ENCODE measurements at regions not wholly inside any gene's neighbourhood (a gene's known extent, or its start where the extent isn't known, plus 50 kb on each side); places are given as distances from the start of the nearest gene placed in this dataset.

- Histone ChIP-seq H3K4me2 (ENCODE audit: low read length) (no peak overlapping the region), H4K20me1 (ENCODE audit: insufficient read depth, low read length) (no peaks in the 10 kb centered on the region), H3K36me3 (ENCODE audit: insufficient read depth, low read length) (no peaks in the 10 kb centered on the region), H2AFZ (ENCODE audit: low read depth, low read length) (no peak overlapping the region), H3K27me3 (ENCODE audit: insufficient read depth, low read length) (no peaks in the 10 kb centered on the region), H3K4me3 (ENCODE audit: insufficient read depth, low read depth, low read length) (no peak overlapping the region), H3K9ac (ENCODE audit: low read length) (no peak overlapping the region), H3K9me3 (ENCODE audit: insufficient read depth, low read depth, low read length) (no peaks in the 10 kb centered on the region), H3K27ac (ENCODE audit: low read depth, low read length) (no peak overlapping the region), H3K4me1 (ENCODE audit: insufficient read depth, low read length) (peaks cover 4% of the 10 kb centered on the region), H3K79me2 (ENCODE audit: insufficient read depth, low read length) (no peaks in the 10 kb centered on the region)
- no peak for DNase-seq (ENCODE audit: low read depth)
- Mint-ChIP-seq H3K4me1 (ENCODE audit: low read depth, unreplicated experiment) (peaks cover 4% of the 10 kb centered on the region), H3K9me3 (ENCODE audit: unreplicated experiment) (no peaks in the 10 kb centered on the region), H3K4me3 (ENCODE audit: unreplicated experiment) (no peak overlapping the region), H3K27ac (ENCODE audit: unreplicated experiment) (no peak overlapping the region), H3K36me3 (ENCODE audit: low read depth, unreplicated experiment) (no peaks in the 10 kb centered on the region), H3K27me3 (ENCODE audit: low read depth, unreplicated experiment) (no peaks in the 10 kb centered on the region)
- TF ChIP-seq EZH2 (IDR thresholded peaks at IDR 0.05; ENCODE audit: insufficient read depth, low read length) (no peak), CTCF (IDR thresholded peaks at IDR 0.05; ENCODE audit: insufficient read depth, low read depth, low read length) (peak; percentile 22)
- FAIRE-seq: no peak
These were observed 128.2 kb upstream of the NFIB start for GRCh38 chr9:14441976-14442651.

- no peak overlapping the region for H3K4me3 Mint-ChIP-seq (ENCODE audit: unreplicated experiment)
- H3K27me3 ChIP-seq (ENCODE audit: insufficient read depth, low read length): no peaks in the 10 kb centered on the region
- H3K9ac ChIP-seq (ENCODE audit: low read length): no peak overlapping the region
- H2AFZ ChIP-seq (ENCODE audit: low read depth, low read length): no peak overlapping the region
- no peaks in the 10 kb centered on the region for H3K36me3 ChIP-seq (ENCODE audit: insufficient read depth, low read length)
- H4K20me1 ChIP-seq (ENCODE audit: insufficient read depth, low read length): no peaks in the 10 kb centered on the region
- no peaks in the 10 kb centered on the region for H3K9me3 ChIP-seq (ENCODE audit: insufficient read depth, low read depth, low read length)
- no peak overlapping the region for H3K27ac ChIP-seq (ENCODE audit: low read depth, low read length)
- no peak for DNase-seq (ENCODE audit: low read depth)
- no peaks in the 10 kb centered on the region for H3K79me2 ChIP-seq (ENCODE audit: insufficient read depth, low read length)
- H3K4me3 ChIP-seq (ENCODE audit: insufficient read depth, low read depth, low read length): no peak overlapping the region
- peaks cover 6% of the 10 kb centered on the region for H3K4me1 ChIP-seq (ENCODE audit: insufficient read depth, low read length)
- no peak for FAIRE-seq
- H3K27me3 Mint-ChIP-seq (ENCODE audit: low read depth, unreplicated experiment): no peaks in the 10 kb centered on the region
- H3K9me3 Mint-ChIP-seq (ENCODE audit: unreplicated experiment): no peaks in the 10 kb centered on the region
- TF ChIP-seq CTCF (IDR thresholded peaks at IDR 0.05; ENCODE audit: insufficient read depth, low read depth, low read length) (no peak), EZH2 (IDR thresholded peaks at IDR 0.05; ENCODE audit: insufficient read depth, low read length) (no peak)
- no peak overlapping the region for H3K27ac Mint-ChIP-seq (ENCODE audit: unreplicated experiment)
- H3K4me2 ChIP-seq (ENCODE audit: low read length): no peak overlapping the region
- H3K36me3 Mint-ChIP-seq (ENCODE audit: low read depth, unreplicated experiment): no peaks in the 10 kb centered on the region
- H3K4me1 Mint-ChIP-seq (ENCODE audit: low read depth, unreplicated experiment): peaks cover 8% of the 10 kb centered on the region
These were observed 127.2 kb upstream of the NFIB start for GRCh38 chr9:14441115-14441514.

GRCh38 chr9:14440062-14440461, 126.1 kb upstream of the NFIB start:
- no peaks in the 10 kb centered on the region for H3K27me3 Mint-ChIP-seq (ENCODE audit: low read depth, unreplicated experiment)
- H3K27ac Mint-ChIP-seq (ENCODE audit: unreplicated experiment): no peak overlapping the region
- Histone ChIP-seq H3K27me3 (ENCODE audit: insufficient read depth, low read length) (no peaks in the 10 kb centered on the region), H3K4me3 (ENCODE audit: insufficient read depth, low read depth, low read length) (no peak overlapping the region), H3K9me3 (ENCODE audit: insufficient read depth, low read depth, low read length) (no peaks in the 10 kb centered on the region), H3K79me2 (ENCODE audit: insufficient read depth, low read length) (no peaks in the 10 kb centered on the region), H2AFZ (ENCODE audit: low read depth, low read length) (no peak overlapping the region), H3K4me1 (ENCODE audit: insufficient read depth, low read length) (peaks cover 6% of the 10 kb centered on the region), H3K9ac (ENCODE audit: low read length) (no peak overlapping the region), H3K4me2 (ENCODE audit: low read length) (no peak overlapping the region), H3K27ac (ENCODE audit: low read depth, low read length) (no peak overlapping the region), H3K36me3 (ENCODE audit: insufficient read depth, low read length) (no peaks in the 10 kb centered on the region), H4K20me1 (ENCODE audit: insufficient read depth, low read length) (no peaks in the 10 kb centered on the region)
- no peak for TF ChIP-seq EZH2 (IDR thresholded peaks at IDR 0.05; ENCODE audit: insufficient read depth, low read length)
- DNase-seq (ENCODE audit: low read depth) (no peak), FAIRE-seq (no peak)
- no peaks in the 10 kb centered on the region for H3K36me3 Mint-ChIP-seq (ENCODE audit: low read depth, unreplicated experiment)
- H3K4me3 Mint-ChIP-seq (ENCODE audit: unreplicated experiment): no peak overlapping the region
- H3K4me1 Mint-ChIP-seq (ENCODE audit: low read depth, unreplicated experiment): peaks cover 10% of the 10 kb centered on the region
- no peaks in the 10 kb centered on the region for H3K9me3 Mint-ChIP-seq (ENCODE audit: unreplicated experiment)
